Mucosa of descending colon (tissue), 3 donors: ENCODE measurements at regions not wholly inside any gene's neighbourhood (a gene's known extent, or its start where the extent isn't known, plus 50 kb on each side); places are given as distances from the start of the nearest gene placed in this dataset.

ENCODE experiments used
- ATAC-seq: fragments of 200-7000 bp; cut with Tn5 transposase; one replicate; pipeline ENCODE4 v1.9.1; 2020; ENCODE audit warnings: mild to moderate bottlenecking, moderate library complexity
- DNase-seq, 3 donors: peaks; one replicate each; pipeline ENCODE4 v3.0.0-alpha.2; 2020
- H3K36me3 ChIP-seq: fragments of 200-600 bp; one replicate; pipeline ENCODE4 v1.8.0; 2021; ENCODE audit warnings: low read depth, mild to moderate bottlenecking
- H3K4me1 ChIP-seq: fragments of 200-600 bp; one replicate; pipeline ENCODE4 v1.8.0; 2021; ENCODE audit warnings: low read depth, mild to moderate bottlenecking
- H3K4me3 ChIP-seq: fragments of 200-600 bp; one replicate; pipeline ENCODE4 v1.8.0; 2021; ENCODE audit warnings: mild to moderate bottlenecking
- H3K9me3 ChIP-seq: fragments of 200-600 bp; one replicate; pipeline ENCODE4 v1.8.0; 2021; ENCODE audit warnings: mild to moderate bottlenecking
- CTCF ChIP-seq: fragments of 200-600 bp; IDR thresholded peaks from one replicate; pipeline ENCODE4 v1.8.0; 2022; ENCODE audit warnings: antibody characterized with exemption, mild to moderate bottlenecking
- intact Hi-C, 2 donors: fragments of 100-400 bp; cut with DNase I in 1 of 2; cut with micrococcal nuclease in 1 of 2; formaldehyde crosslinking; loops; one replicate each; pipeline versions ENCODE4 v1.11.0 to v1.11.1; 2022; cut with DNase I, micrococcal nuclease
- donor health status: DM: no; HTN: no; CAD: no; lungs with moderate emphysema.
- donor health status: DM: no; HTN: no; CAD: no.
- donor health status: DM: no; HTN: yes; CAD: no.

GRCh38 chr7:46830-47140 is 145.6 kb upstream of the FAM20C start:
- Histone ChIP-seq H3K9me3 (no peaks in the 10 kb centered on the region), H3K36me3 (no peaks in the 10 kb centered on the region), H3K4me3 (no peak overlapping the region), H3K4me1 (no peaks in the 10 kb centered on the region)
- ATAC-seq (no peak), DNase-seq (peak in 1 of 3 donors; percentile 30)
- intact Hi-C loops, result no loop called here
- no peak for TF ChIP-seq CTCF

- ATAC-seq (no peak), DNase-seq (no peak)
- intact Hi-C loops, result no loop called here
- no peak for TF ChIP-seq CTCF
- H3K4me3 ChIP-seq, result no peak overlapping the region
- H3K9me3 ChIP-seq, result no peaks in the 10 kb centered on the region
- H3K36me3 ChIP-seq, result no peaks in the 10 kb centered on the region
- H3K4me1 ChIP-seq, result no peaks in the 10 kb centered on the region
Observed at GRCh38 chr7:51456-52068, 140.8 kb upstream of the FAM20C start.

GRCh38 chr7:52100-52499 is 140.3 kb upstream of the FAM20C start:
- Histone ChIP-seq H3K36me3 (no peaks in the 10 kb centered on the region), H3K4me1 (no peaks in the 10 kb centered on the region), H3K9me3 (no peaks in the 10 kb centered on the region), H3K4me3 (no peak overlapping the region)
- intact Hi-C loops, result no loop called here
- DNase-seq (no peak), ATAC-seq (no peak)
- no peak for TF ChIP-seq CTCF

- intact Hi-C loops, result no loop called here
- DNase-seq (no peak), ATAC-seq (no peak)
- H3K36me3 ChIP-seq, result no peaks in the 10 kb centered on the region
- no peak for TF ChIP-seq CTCF
- H3K9me3 ChIP-seq, result no peaks in the 10 kb centered on the region
- H3K4me3 ChIP-seq, result no peak overlapping the region
- no peaks in the 10 kb centered on the region for H3K4me1 ChIP-seq
Observed at GRCh38 chr7:53531-53930, 138.8 kb upstream of the FAM20C start.

- no peak for DNase-seq
Observed at GRCh38 chr7:54615-55014, 137.8 kb upstream of the FAM20C start.

More at GRCh38 chr7:54615-55014, 137.8 kb upstream of the FAM20C start:
- Histone ChIP-seq H3K9me3 (no peaks in the 10 kb centered on the region), H3K4me1 (no peaks in the 10 kb centered on the region), H3K36me3 (no peaks in the 10 kb centered on the region), H3K4me3 (no peak overlapping the region)
- intact Hi-C loops, result no loop called here
- no peak for TF ChIP-seq CTCF
- ATAC-seq, result no peak
